Lower leg skin (tissue), 4 donors: ENCODE measurements at regions not wholly inside any gene's neighbourhood (a gene's known extent, or its start where the extent isn't known, plus 50 kb on each side); places are given as distances from the start of the nearest gene placed in this dataset.
"Not testable (repeated sequence)": the region's sequence is repeated elsewhere in the genome, so short reads cannot be mapped to it uniquely, and the experiment has no call there.

ENCODE experiments used
- DNase-seq, 2 donors: peaks; one replicate each; pipeline ENCODE4 v3.0.0-alpha.2; 2019; ENCODE audit warnings: low spot score in 2 of 2
- H3K4me3 ChIP-seq: fragments of 200-600 bp; sonication (generic); 2 replicates; pipeline ENCODE4 v1.5.1; 2017; ENCODE audit warnings: mild to moderate bottlenecking, low read depth; ENCODE audit not compliant: poor library complexity, severe bottlenecking
- CTCF ChIP-seq, 3 donors: fragments of 450-650 bp; IDR thresholded peaks; one replicate each; pipeline ENCODE4 v1.5.1; 2016; ENCODE audit warnings: antibody characterized with exemption in 3 of 3, mild to moderate bottlenecking in 3 of 3, moderate library complexity in 2 of 3
- POLR2A ChIP-seq, 2 donors: fragments of 450-650 bp; IDR thresholded peaks; one replicate each; pipeline ENCODE4 v1.6.1; 2016 to 2017; ENCODE audit warnings: antibody characterized with exemption in 2 of 2, mild to moderate bottlenecking in 1 of 2, moderate library complexity in 1 of 2
- WGBS, 2 donors: methylation state at CpG; one replicate each; pipeline ENCODE4 v1.1.5; 2018; 5-methylcytosine and 5-hydroxymethylcytosine counted together
- intact Hi-C: fragments of 100-400 bp; cut with DNase I; formaldehyde crosslinking; loops from one replicate; pipeline ENCODE4 v1.15.0; 2023; ENCODE audit warnings: low total_unique reads

GRCh38 chr14:94821705-94822104 is 51.8 kb upstream of the GSC start:
- DNase-seq = no peak
- no peak overlapping the region for H3K4me3 ChIP-seq
- intact Hi-C loops = no loop called here
- TF ChIP-seq POLR2A (IDR thresholded peaks at IDR 0.05) (no peak), CTCF (IDR thresholded peaks at IDR 0.05) (no peak)
- WGBS, 2 donors = 84 to 89% methylated on average over 4 of the region's 4 CpGs

GRCh38 chr14:94820932-94821331 is 51.0 kb upstream of the GSC start:
- intact Hi-C loops, DNase-seq, H3K4me3 ChIP-seq: not testable (repeated sequence)
- 81 to 88% methylated on average over 1 of the region's 1 CpG for WGBS, 2 donors
